A549 (cell line): ENCODE measurements at regions not wholly inside any gene's neighbourhood (a gene's known extent, or its start where the extent isn't known, plus 50 kb on each side); places are given as distances from the start of the nearest gene placed in this dataset.

Source experiments
- ATAC-seq, 2 experiments: fragments of 200-7000 bp in 1 of 2; fragments of >200 bp in 1 of 2; cut with Nextera tagmentation in 1 of 2; cut with Tn5 transposase in 1 of 2; 3 replicates each; pipeline versions ENCODE4 v1.8.0 to v1.9.1; 2018 to 2020; ENCODE audit warnings: mild to moderate bottlenecking in 1 of 2, moderate library complexity in 1 of 2
- CTCF ChIA-PET: fragments of 300-600 bp; sonication (Branson Sonifier 250); formaldehyde crosslinking; extraction: SDS; loops from one replicate; lab custom pipeline; 2021; ENCODE audit warnings: antibody characterized with exemption, inconsistent platforms; lab: Yijun Ruan, JAX
- POLR2A ChIA-PET: fragments of 350-600 bp; formaldehyde crosslinking; extraction: SDS; loops from one replicate; lab custom pipeline; 2021; ENCODE audit warnings: antibody characterized with exemption, inconsistent platforms; lab: Yijun Ruan, JAX
- DNase-seq, 2 experiments: peaks; one replicate each; pipeline versions ENCODE4 v3.0.0 to v3.0.0-alpha.2; 2011 to 2016; ENCODE audit warnings: low read depth in 1 of 2, low spot score in 1 of 2
- FAIRE-seq: peaks from 2 replicates; lab custom pipeline; 2011; peaks lifted over from hg19 to GRCh38; lab: Jason Lieb, UNC
- H3K27ac ChIP-seq, 2 experiments: fragments of >200 bp; sonication (Bioruptor Twin); formaldehyde crosslinking; 3 replicates each; pipeline ENCODE4 v1.5.1; 2016 to 2017
- H3K4me1 ChIP-seq: fragments of >200 bp; sonication (Bioruptor Twin); formaldehyde crosslinking; 3 replicates; pipeline ENCODE4 v1.6.1; 2016
- H3K4me2 ChIP-seq: fragments of >200 bp; sonication (Bioruptor Twin); formaldehyde crosslinking; 3 replicates; pipeline ENCODE4 v1.6.1; 2016
- H3K4me3 ChIP-seq: fragments of >200 bp; sonication (Bioruptor Twin); formaldehyde crosslinking; 3 replicates; pipeline ENCODE4 v1.5.1; 2016
- H3K9me3 ChIP-seq: fragments of >200 bp; sonication (Bioruptor Twin); formaldehyde crosslinking; 3 replicates; pipeline ENCODE4 v1.6.1; 2016
- BHLHE40 ChIP-seq: IDR thresholded peaks from 2 replicates; pipeline ENCODE4 v1.6.1; 2012; ENCODE audit warnings: low read depth, low read length, inconsistent platforms
- CBX8 ChIP-seq: fragments of 200-600 bp; sonication (generic); IDR thresholded peaks from 2 replicates; pipeline ENCODE4 v1.6.1; 2016
- CHD4 ChIP-seq: fragments of 200-600 bp; sonication (generic); IDR thresholded peaks from 2 replicates; pipeline ENCODE4 v1.6.1; 2016; ENCODE audit warnings: antibody characterized with exemption, mild to moderate bottlenecking, borderline replicate concordance
- FOSL2 ChIP-seq, 2 experiments: fragments of 450-650 bp in 1 of 2; fragments of >200 bp in 1 of 2; sonication (Bioruptor Twin) in 1 of 2; formaldehyde crosslinking; IDR thresholded peaks; 2 replicates each; pipeline versions ENCODE4 v1.5.0 to v1.6.1; 2016 to 2020; ENCODE audit warnings: mild to moderate bottlenecking in 1 of 2, moderate library complexity in 1 of 2
- GATA3 ChIP-seq: IDR thresholded peaks from 2 replicates; pipeline ENCODE4 v1.6.1; 2012; ENCODE audit warnings: borderline replicate concordance
- HOXB13 ChIP-seq: fragments of 250-450 bp; sonication (Bioruptor Pico); IDR thresholded peaks from 2 replicates; pipeline ENCODE4 v1.5.0; 2020; ENCODE audit warnings: low read depth, mild to moderate bottlenecking, moderate library complexity
- HOXB5 ChIP-seq: fragments of 250-450 bp; sonication (Bioruptor Pico); IDR thresholded peaks from 2 replicates; pipeline ENCODE4 v1.5.0; 2020; ENCODE audit warnings: mild to moderate bottlenecking, moderate library complexity
- JUN ChIP-seq, 2 experiments: fragments of >200 bp; sonication (Bioruptor Twin); formaldehyde crosslinking; IDR thresholded peaks; 2 replicates in 1 of 2; 3 replicates in 1 of 2; pipeline ENCODE4 v1.6.1; 2016 to 2017
- JUNB ChIP-seq: fragments of >200 bp; sonication (Bioruptor Twin); formaldehyde crosslinking; IDR thresholded peaks from 2 replicates; pipeline ENCODE4 v1.6.1; 2016
- KDM1A ChIP-seq: fragments of 200-600 bp; sonication (generic); IDR thresholded peaks from 2 replicates; pipeline ENCODE4 v1.6.1; 2016; ENCODE audit warnings: low read depth, mild to moderate bottlenecking
- MAFK ChIP-seq: fragments of 450-650 bp; IDR thresholded peaks from 2 replicates; pipeline ENCODE4 v1.6.1; 2014; ENCODE audit not compliant: partially characterized antibody
- NFE2L2 ChIP-seq: fragments of 150-350 bp; conservative IDR thresholded peaks from 2 replicates; pipeline ENCODE4 v1.6.1; 2014; ENCODE audit warnings: low read length
- NPAS2 ChIP-seq: fragments of 250-450 bp; sonication (Bioruptor Pico); IDR thresholded peaks from 2 replicates; pipeline ENCODE4 v1.8.0; 2022; ENCODE audit warnings: mild to moderate bottlenecking, moderate library complexity, borderline replicate concordance
- POLR2A ChIP-seq: IDR thresholded peaks from 2 replicates; pipeline ENCODE4 v1.6.1; 2012; ENCODE audit warnings: mild to moderate bottlenecking, low read length
- RCOR1 ChIP-seq: fragments of 150-350 bp; IDR thresholded peaks from 2 replicates; pipeline ENCODE4 v1.6.1; 2014; ENCODE audit warnings: antibody characterized with exemption, low read length, low read depth
- RFX5 ChIP-seq: fragments of 450-650 bp; IDR thresholded peaks from 2 replicates; pipeline ENCODE4 v1.7.1; 2014; ENCODE audit warnings: antibody characterized with exemption, mild to moderate bottlenecking, moderate library complexity
- SMC3 ChIP-seq: fragments of >200 bp; sonication (Bioruptor Twin); formaldehyde crosslinking; IDR thresholded peaks from 3 replicates; pipeline ENCODE4 v1.6.1; 2018; ENCODE audit warnings: inconsistent platforms
- SREBF2 ChIP-seq: fragments of 450-650 bp; IDR thresholded peaks from 2 replicates; pipeline ENCODE4 v1.6.1; 2014; ENCODE audit warnings: mild to moderate bottlenecking, moderate library complexity
- ZC3H11A ChIP-seq: fragments of 450-650 bp; IDR thresholded peaks from 2 replicates; pipeline ENCODE4 v1.6.1; 2014; ENCODE audit warnings: antibody characterized with exemption, mild to moderate bottlenecking
- WGBS: methylation state at CpG from one replicate; pipeline ENCODE4 v1.1.6; 2017; ENCODE audit errors: missing lambda C conversion rate; 5-methylcytosine and 5-hydroxymethylcytosine counted together
- TF ChIP-seq, protein P1 (sequence below): fragments of 450-650 bp; IDR thresholded peaks from 2 replicates; pipeline ENCODE4 v1.6.1; 2014; ENCODE audit warnings: antibody characterized with exemption
- TF ChIP-seq, protein P2 (sequence below): fragments of 200-600 bp; sonication (generic); IDR thresholded peaks from 2 replicates; pipeline ENCODE4 v1.6.1; 2016; ENCODE audit warnings: antibody characterized with exemption, mild to moderate bottlenecking, moderate library complexity
- TF ChIP-seq, protein P3 (sequence below): fragments of >200 bp; sonication (Bioruptor Twin); formaldehyde crosslinking; IDR thresholded peaks from 2 replicates; pipeline ENCODE4 v1.6.1; 2016
- TF ChIP-seq, protein P4 (sequence below): fragments of 150-350 bp; IDR thresholded peaks from 2 replicates; pipeline ENCODE4 v1.6.1; 2014; ENCODE audit warnings: low read depth, mild to moderate bottlenecking, low read length
- TF ChIP-seq, protein P5 (sequence below): IDR thresholded peaks from 2 replicates; pipeline ENCODE4 v1.6.1; 2012
- TF ChIP-seq, protein P6 (sequence below): IDR thresholded peaks from 2 replicates; pipeline ENCODE4 v1.6.1; 2012; ENCODE audit warnings: low read depth, borderline replicate concordance

DNA sequence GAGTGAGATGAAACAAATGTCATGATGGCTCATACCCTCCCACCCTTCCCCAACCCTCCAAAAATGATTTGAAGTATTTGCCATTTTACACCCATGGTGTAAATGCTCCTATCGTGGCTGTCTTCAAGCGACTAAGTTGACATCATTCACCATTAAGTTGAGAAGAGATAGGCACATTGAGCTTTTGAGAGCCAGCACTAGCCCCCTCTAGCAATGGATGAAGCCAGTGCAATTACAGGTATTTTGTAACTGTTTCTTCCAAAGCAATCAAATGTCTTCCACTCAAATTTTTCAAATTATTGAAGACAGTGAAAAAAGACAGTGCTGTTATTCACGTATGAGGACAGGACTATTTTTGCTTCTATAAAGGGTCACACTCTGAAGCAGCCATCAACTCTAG, 371.5 kb upstream of the KLF4 start:
- Histone ChIP-seq H3K4me1 (no peaks in the 10 kb centered on the region), H3K27ac (no peak overlapping the region), H3K4me2 (no peak overlapping the region), H3K9me3 (no peaks in the 10 kb centered on the region), H3K4me3 (no peak overlapping the region)
- TF ChIP-seq, protein P1, sequence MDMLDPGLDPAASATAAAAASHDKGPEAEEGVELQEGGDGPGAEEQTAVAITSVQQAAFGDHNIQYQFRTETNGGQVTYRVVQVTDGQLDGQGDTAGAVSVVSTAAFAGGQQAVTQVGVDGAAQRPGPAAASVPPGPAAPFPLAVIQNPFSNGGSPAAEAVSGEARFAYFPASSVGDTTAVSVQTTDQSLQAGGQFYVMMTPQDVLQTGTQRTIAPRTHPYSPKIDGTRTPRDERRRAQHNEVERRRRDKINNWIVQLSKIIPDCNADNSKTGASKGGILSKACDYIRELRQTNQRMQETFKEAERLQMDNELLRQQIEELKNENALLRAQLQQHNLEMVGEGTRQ: no peak
- TF ChIP-seq RFX5: no peak
- TF ChIP-seq, protein P2, sequence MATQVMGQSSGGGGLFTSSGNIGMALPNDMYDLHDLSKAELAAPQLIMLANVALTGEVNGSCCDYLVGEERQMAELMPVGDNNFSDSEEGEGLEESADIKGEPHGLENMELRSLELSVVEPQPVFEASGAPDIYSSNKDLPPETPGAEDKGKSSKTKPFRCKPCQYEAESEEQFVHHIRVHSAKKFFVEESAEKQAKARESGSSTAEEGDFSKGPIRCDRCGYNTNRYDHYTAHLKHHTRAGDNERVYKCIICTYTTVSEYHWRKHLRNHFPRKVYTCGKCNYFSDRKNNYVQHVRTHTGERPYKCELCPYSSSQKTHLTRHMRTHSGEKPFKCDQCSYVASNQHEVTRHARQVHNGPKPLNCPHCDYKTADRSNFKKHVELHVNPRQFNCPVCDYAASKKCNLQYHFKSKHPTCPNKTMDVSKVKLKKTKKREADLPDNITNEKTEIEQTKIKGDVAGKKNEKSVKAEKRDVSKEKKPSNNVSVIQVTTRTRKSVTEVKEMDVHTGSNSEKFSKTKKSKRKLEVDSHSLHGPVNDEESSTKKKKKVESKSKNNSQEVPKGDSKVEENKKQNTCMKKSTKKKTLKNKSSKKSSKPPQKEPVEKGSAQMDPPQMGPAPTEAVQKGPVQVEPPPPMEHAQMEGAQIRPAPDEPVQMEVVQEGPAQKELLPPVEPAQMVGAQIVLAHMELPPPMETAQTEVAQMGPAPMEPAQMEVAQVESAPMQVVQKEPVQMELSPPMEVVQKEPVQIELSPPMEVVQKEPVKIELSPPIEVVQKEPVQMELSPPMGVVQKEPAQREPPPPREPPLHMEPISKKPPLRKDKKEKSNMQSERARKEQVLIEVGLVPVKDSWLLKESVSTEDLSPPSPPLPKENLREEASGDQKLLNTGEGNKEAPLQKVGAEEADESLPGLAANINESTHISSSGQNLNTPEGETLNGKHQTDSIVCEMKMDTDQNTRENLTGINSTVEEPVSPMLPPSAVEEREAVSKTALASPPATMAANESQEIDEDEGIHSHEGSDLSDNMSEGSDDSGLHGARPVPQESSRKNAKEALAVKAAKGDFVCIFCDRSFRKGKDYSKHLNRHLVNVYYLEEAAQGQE: no peak
- no peak for TF ChIP-seq KDM1A
- no peak for TF ChIP-seq HOXB13 (CRISPR knock-in tag)
- no peak for TF ChIP-seq SMC3
- no peak for TF ChIP-seq BHLHE40
- TF ChIP-seq NFE2L2: no peak
- TF ChIP-seq, protein P3, sequence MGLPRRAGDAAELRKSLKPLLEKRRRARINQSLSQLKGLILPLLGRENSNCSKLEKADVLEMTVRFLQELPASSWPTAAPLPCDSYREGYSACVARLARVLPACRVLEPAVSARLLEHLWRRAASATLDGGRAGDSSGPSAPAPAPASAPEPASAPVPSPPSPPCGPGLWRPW: no peak
- TF ChIP-seq POLR2A: no peak
- TF ChIP-seq, protein P4, sequence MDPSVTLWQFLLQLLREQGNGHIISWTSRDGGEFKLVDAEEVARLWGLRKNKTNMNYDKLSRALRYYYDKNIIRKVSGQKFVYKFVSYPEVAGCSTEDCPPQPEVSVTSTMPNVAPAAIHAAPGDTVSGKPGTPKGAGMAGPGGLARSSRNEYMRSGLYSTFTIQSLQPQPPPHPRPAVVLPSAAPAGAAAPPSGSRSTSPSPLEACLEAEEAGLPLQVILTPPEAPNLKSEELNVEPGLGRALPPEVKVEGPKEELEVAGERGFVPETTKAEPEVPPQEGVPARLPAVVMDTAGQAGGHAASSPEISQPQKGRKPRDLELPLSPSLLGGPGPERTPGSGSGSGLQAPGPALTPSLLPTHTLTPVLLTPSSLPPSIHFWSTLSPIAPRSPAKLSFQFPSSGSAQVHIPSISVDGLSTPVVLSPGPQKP: no peak
- no peak for TF ChIP-seq JUNB
- no peak for TF ChIP-seq FOSL2 (IDR thresholded peaks at IDR 0.05)
- no peak for TF ChIP-seq FOSL2 (CRISPR knock-in tag; IDR thresholded peaks at IDR 0.05)
- FAIRE-seq: no peak
- 83% methylated on average over 3 of the region's 3 CpGs for WGBS
- POLR2A ChIA-PET: no interaction called here
- no peak for DNase-seq
- CTCF ChIA-PET: interaction anchor here (1.2 to 1.3 kb wide), 2 partner anchors 12 to 377 kb away, joined by 4 read pairs; no protein-coding TSS in a partner anchor
- no peak for ATAC-seq

DNA sequence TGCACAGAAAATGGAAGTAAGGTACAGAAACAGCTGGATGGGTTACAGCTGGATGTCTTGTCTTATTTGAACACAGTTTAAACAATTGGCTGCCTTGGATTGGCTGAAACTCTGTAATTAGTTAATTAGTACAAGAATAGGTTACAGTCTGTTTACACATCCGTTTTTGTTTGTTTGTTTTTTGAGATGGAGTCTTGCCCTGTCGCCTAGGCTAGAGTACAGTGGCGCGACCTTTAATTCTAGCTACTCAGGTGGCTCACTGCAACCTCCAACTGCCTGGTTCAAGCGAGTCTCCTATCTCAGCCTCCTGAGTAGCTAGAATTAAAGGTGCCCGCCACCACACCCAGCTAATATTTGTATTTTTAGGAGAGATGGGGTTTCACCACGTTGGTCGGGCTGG, 368.7 kb upstream of the KLF4 start:
- Histone ChIP-seq H3K27ac (no peak overlapping the region), H3K9me3 (no peaks in the 10 kb centered on the region), H3K4me1 (no peaks in the 10 kb centered on the region), H3K4me2 (no peak overlapping the region), H3K4me3 (no peak overlapping the region)
- 82% methylated on average over 8 of the region's 8 CpGs for WGBS
- POLR2A ChIA-PET: no interaction called here
- TF ChIP-seq, protein P5, sequence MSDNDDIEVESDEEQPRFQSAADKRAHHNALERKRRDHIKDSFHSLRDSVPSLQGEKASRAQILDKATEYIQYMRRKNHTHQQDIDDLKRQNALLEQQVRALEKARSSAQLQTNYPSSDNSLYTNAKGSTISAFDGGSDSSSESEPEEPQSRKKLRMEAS: no peak
- TF ChIP-seq, protein P3: no peak
- TF ChIP-seq NPAS2 (CRISPR knock-in tag) (no peak), JUN (IDR thresholded peaks at IDR 0.05) (no peak), RCOR1 (no peak), SREBF2 (no peak), MAFK (no peak), SMC3 (no peak), ZC3H11A (no peak), CHD4 (no peak), RFX5 (no peak), CBX8 (no peak), HOXB5 (CRISPR knock-in tag) (no peak), BHLHE40 (no peak), POLR2A (no peak), GATA3 (no peak)
- TF ChIP-seq, protein P6, sequence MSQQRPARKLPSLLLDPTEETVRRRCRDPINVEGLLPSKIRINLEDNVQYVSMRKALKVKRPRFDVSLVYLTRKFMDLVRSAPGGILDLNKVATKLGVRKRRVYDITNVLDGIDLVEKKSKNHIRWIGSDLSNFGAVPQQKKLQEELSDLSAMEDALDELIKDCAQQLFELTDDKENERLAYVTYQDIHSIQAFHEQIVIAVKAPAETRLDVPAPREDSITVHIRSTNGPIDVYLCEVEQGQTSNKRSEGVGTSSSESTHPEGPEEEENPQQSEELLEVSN: no peak
- TF ChIP-seq, protein P4: no peak
- FAIRE-seq (no peak), DNase-seq (no peak), ATAC-seq (no peak)
- CTCF ChIA-PET: no interaction called here
